GM12892 (cell line): ENCODE measurements at regions not wholly inside any gene's neighbourhood (a gene's known extent, or its start where the extent isn't known, plus 50 kb on each side); places are given as distances from the start of the nearest gene placed in this dataset.

Experiments used
- POLR2AphosphoS5 ChIP-seq: IDR thresholded peaks from 2 replicates; pipeline ENCODE4 v1.6.1; 2011; ENCODE audit warnings: low read depth, low read length, control low read depth
- TAF1 ChIP-seq: IDR thresholded peaks from 2 replicates; pipeline ENCODE4 v1.6.1; 2011; ENCODE audit warnings: low read depth, mild to moderate bottlenecking, control low read depth, low read length, borderline replicate concordance

DNA sequence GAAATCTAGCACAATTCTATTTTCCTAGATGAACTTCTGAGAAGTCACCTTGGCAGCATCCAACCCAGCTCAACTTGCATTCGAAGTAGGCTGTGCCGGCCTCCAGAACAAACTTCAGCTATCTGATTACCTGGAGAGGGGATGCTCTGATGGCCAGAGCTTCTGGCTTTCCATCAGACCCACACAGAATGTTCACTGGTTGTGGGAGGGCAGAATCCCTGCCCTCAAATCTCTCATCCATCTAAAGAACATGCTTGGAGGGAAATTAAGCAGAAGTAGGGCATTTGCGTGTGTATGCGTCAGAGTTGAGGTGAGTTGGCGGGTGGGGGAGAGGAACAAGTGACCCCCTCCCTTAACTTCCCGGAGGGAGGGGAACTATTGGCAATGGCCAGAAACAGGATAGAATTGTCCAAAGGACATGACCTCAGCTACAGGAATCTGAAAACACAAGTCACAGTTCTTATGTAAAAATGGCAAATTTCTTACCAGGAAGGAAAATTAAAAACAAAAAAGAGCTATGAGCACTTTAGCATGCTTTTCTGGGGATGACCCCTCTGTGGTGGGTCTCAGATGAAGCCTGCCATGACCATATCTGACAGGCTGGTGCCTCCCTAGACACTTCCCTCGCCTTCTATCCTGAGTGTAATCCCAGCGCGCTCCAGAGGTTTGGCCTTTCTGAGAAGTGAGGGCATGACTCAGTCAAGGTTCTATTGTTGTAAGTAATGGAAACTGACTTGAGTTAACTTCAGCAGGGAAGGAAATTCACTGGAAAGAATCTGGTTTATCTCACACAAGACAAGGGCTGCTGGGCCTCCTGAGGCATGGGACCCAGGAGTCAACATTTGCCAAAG, 278.8 kb downstream of the RPS24 start:
- TF ChIP-seq TAF1 (no peak), POLR2AphosphoS5 (no peak)
